HepG2 (cell line): ENCODE measurements at regions not wholly inside any gene's neighbourhood (a gene's known extent, or its start where the extent isn't known, plus 50 kb on each side); places are given as distances from the start of the nearest gene placed in this dataset.
A peak's percentile ranks its signal among the peaks of the same experiment; 100 is the strongest.

ENCODE experiments used
- ATAC-seq: fragments of 200-7000 bp; cut with Tn5 transposase; 3 replicates; pipeline ENCODE4 v1.9.1; 2020; ENCODE audit warnings: mild to moderate bottlenecking, moderate library complexity
- BruUV-seq: library from RNA; stranded (reverse); fragments of 400-500 nt; replicated peaks from 2 replicates; lab custom pipeline; 2021; lab: Mats Ljungman, UMichigan
- CTCF ChIA-PET: fragments of 300-600 bp; formaldehyde crosslinking; extraction: SDS; loops from one replicate; lab custom pipeline; 2021; ENCODE audit warnings: low total read pairs, inconsistent platforms, low intra/inter-chr PET ratio; lab: Yijun Ruan, JAX
- POLR2A ChIA-PET: fragments of 350-600 bp; sonication (Branson Sonifier 250); formaldehyde crosslinking; loops from one replicate; lab custom pipeline; 2020; ENCODE audit warnings: antibody characterized with exemption, inconsistent platforms; lab: Yijun Ruan, JAX
- DNase-seq: peaks from one replicate; pipeline ENCODE4 v3.0.0-alpha.2; 2015; ENCODE audit warnings: low spot score
- FAIRE-seq: peaks from 3 replicates; lab custom pipeline; 2011; peaks lifted over from hg19 to GRCh38; lab: Jason Lieb, UNC
- H2AFZ ChIP-seq: one replicate; pipeline ENCODE4 v1.6.1; 2011; ENCODE audit warnings: low read length, inconsistent platforms
- H3K27ac ChIP-seq: fragments of 300-600 bp; 3 replicates; pipeline ENCODE4 v1.8.0; 2011; ENCODE audit warnings: mixed run types, mild to moderate bottlenecking, mixed read lengths, low read length, inconsistent platforms; ENCODE audit not compliant: insufficient read depth; ENCODE audit errors: extremely low read length
- H3K27me3 ChIP-seq, 2 experiments: fragments of 200-600 bp in 1 of 2; 2 replicates in 1 of 2; 3 replicates in 1 of 2; pipeline versions ENCODE4 v1.6.0 to v1.8.0; 2011; ENCODE audit warnings: low read length in 2 of 2, mild to moderate bottlenecking in 2 of 2, moderate library complexity in 2 of 2, inconsistent platforms in 1 of 2; ENCODE audit not compliant: insufficient read depth in 2 of 2, control insufficient read depth in 1 of 2
- H3K36me3 ChIP-seq, 2 experiments: fragments of 200-600 bp in 1 of 2; replicated peaks in 1 of 2; 2 replicates in 1 of 2; 3 replicates in 1 of 2; pipeline versions ENCODE4 v1.5.1 to v1.8.0; 2011; ENCODE audit warnings: low read length in 2 of 2, inconsistent platforms in 1 of 2; ENCODE audit not compliant: insufficient read depth in 2 of 2, control insufficient read depth in 1 of 2
- H3K4me1 ChIP-seq: 2 replicates; pipeline ENCODE4 v1.5.1; 2012; ENCODE audit warnings: low read length, inconsistent platforms; ENCODE audit not compliant: insufficient read depth
- H3K4me2 ChIP-seq: 2 replicates; pipeline ENCODE4 v1.6.0; 2011; ENCODE audit warnings: low read depth, low read length, inconsistent platforms
- H3K4me3 ChIP-seq, 3 experiments: fragments of 200-600 bp in 1 of 3; sonication (generic), shearing (Covaris generic) in 1 of 3; replicated peaks in 1 of 3; 2 replicates each; pipeline ENCODE4 v1.5.1; 2011 to 2016; ENCODE audit warnings: low read length in 3 of 3, inconsistent platforms in 2 of 3, low read depth in 2 of 3, mild to moderate bottlenecking in 2 of 3, control low read depth in 1 of 3, mixed read lengths in 1 of 3; ENCODE audit not compliant: insufficient read depth in 1 of 3
- H3K79me2 ChIP-seq: one replicate; pipeline ENCODE4 v1.6.1; 2011; ENCODE audit warnings: low read length, inconsistent platforms; ENCODE audit not compliant: insufficient read depth
- H3K9ac ChIP-seq: 2 replicates; pipeline ENCODE4 v1.6.0; 2011; ENCODE audit warnings: mild to moderate bottlenecking, low read depth, low read length, inconsistent platforms; ENCODE audit not compliant: insufficient read depth
- H3K9me3 ChIP-seq: 2 replicates; pipeline ENCODE4 v1.5.1; 2012; ENCODE audit warnings: mild to moderate bottlenecking, low read length
- H4K20me1 ChIP-seq: 2 replicates; pipeline ENCODE4 v1.6.0; 2011; ENCODE audit warnings: inconsistent platforms, mild to moderate bottlenecking, low read length, moderate library complexity; ENCODE audit not compliant: insufficient read depth
- CREB1 ChIP-seq, 2 experiments: fragments of 450-650 bp in 1 of 2; IDR thresholded peaks; 2 replicates each; pipeline ENCODE4 v1.6.1; 2016 to 2017; ENCODE audit warnings: control low read depth in 1 of 2, mild to moderate bottlenecking in 1 of 2, missing compliant biosample characterization in 1 of 2, missing genetic modification characterization in 1 of 2
- ELF3 ChIP-seq: IDR thresholded peaks from 2 replicates; pipeline ENCODE4 v1.6.1; 2016; ENCODE audit warnings: missing genetic modification reagents, missing compliant biosample characterization
- JUND ChIP-seq: sonication (generic); formaldehyde crosslinking; IDR thresholded peaks from 2 replicates; pipeline ENCODE4 v1.8.0; 2022; ENCODE audit warnings: mild to moderate bottlenecking, missing genetic modification reagents
- KDM5B ChIP-seq: sonication (generic); formaldehyde crosslinking; IDR thresholded peaks from 2 replicates; pipeline ENCODE4 v1.4.0; 2020; ENCODE audit warnings: missing genetic modification reagents, mild to moderate bottlenecking, borderline replicate concordance
- MAFF ChIP-seq: IDR thresholded peaks from 2 replicates; pipeline ENCODE4 v1.6.1; 2011; ENCODE audit warnings: low read depth, low read length, improper control_type of control experiment
- NFIB ChIP-seq: sonication (generic); formaldehyde crosslinking; IDR thresholded peaks from 2 replicates; pipeline ENCODE4 v1.9.0; 2021; ENCODE audit warnings: missing genetic modification reagents, mild to moderate bottlenecking, borderline replicate concordance
- NR3C1 ChIP-seq: sonication (generic); formaldehyde crosslinking; IDR thresholded peaks from 2 replicates; pipeline ENCODE4 v1.4.0; 2020; ENCODE audit warnings: missing genetic modification reagents
- SOX6 ChIP-seq, 2 experiments: fragments of 450-650 bp in 1 of 2; sonication (generic) in 1 of 2; formaldehyde crosslinking in 1 of 2; IDR thresholded peaks; 2 replicates each; pipeline versions ENCODE4 v1.4.0 to v1.6.1; 2017 to 2020; ENCODE audit warnings: antibody characterized with exemption in 1 of 2, mild to moderate bottlenecking in 1 of 2, missing genetic modification reagents in 1 of 2
- ZFP62 ChIP-seq: sonication (generic); formaldehyde crosslinking; IDR thresholded peaks from 2 replicates; pipeline ENCODE4 v1.4.0; 2020; ENCODE audit warnings: missing genetic modification reagents
- ZNF235 ChIP-seq: sonication (generic); formaldehyde crosslinking; IDR thresholded peaks from 2 replicates; pipeline ENCODE4 v1.8.1; 2023; ENCODE audit warnings: mild to moderate bottlenecking, missing genetic modification reagents, borderline replicate concordance
- ZNF563 ChIP-seq: sonication (generic); formaldehyde crosslinking; IDR thresholded peaks from 2 replicates; pipeline ENCODE4 v1.8.0; 2022; ENCODE audit warnings: mild to moderate bottlenecking, moderate library complexity, missing genetic modification reagents
- WGBS: methylation state at CpG from one replicate; pipeline ENCODE4 v1.1.6; 2017; ENCODE audit warnings: low lambda C conversion rate; 5-methylcytosine and 5-hydroxymethylcytosine counted together
- in situ Hi-C: cut with HindIII; loops from 2 replicates; pipeline ENCODE4 v1.10.0; 2017; ENCODE audit warnings: low pct_unique_long_range_greater_than_20kb; ENCODE audit not compliant: extremely low pct_ligation_motif_present
- intact Hi-C: fragments of 100-400 bp; cut with micrococcal nuclease; formaldehyde crosslinking; loops from one replicate; pipeline ENCODE4 v1.10.0; 2022; ENCODE audit not compliant: unreplicated experiment
- TF ChIP-seq, protein P1 (sequence below): sonication (generic); formaldehyde crosslinking; IDR thresholded peaks from 2 replicates; pipeline ENCODE4 v1.4.0; 2020; ENCODE audit warnings: missing genetic modification reagents

DNA sequence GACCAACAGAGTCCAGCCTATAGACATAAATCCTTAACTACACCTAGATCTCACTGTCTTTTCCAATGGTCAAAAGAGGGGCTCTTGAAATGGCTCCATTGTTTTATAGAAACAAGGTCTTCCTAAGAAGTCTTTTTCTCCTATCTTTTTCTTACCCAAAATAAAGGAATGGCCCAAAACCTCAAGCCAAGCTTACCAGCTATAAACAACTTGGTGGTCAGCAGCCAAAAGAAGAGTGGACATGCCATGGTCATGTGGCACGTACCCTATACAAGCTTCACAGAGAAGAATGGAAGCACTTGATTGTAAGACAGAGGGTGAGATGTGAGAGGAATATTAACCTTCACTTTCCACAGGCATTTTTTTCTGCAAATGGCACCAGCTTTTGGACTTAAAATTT lies 82.1 kb upstream of the GNAO1 start (continued):
- TF ChIP-seq ELF3 (CRISPR knock-in tag) = no peak

DNA sequence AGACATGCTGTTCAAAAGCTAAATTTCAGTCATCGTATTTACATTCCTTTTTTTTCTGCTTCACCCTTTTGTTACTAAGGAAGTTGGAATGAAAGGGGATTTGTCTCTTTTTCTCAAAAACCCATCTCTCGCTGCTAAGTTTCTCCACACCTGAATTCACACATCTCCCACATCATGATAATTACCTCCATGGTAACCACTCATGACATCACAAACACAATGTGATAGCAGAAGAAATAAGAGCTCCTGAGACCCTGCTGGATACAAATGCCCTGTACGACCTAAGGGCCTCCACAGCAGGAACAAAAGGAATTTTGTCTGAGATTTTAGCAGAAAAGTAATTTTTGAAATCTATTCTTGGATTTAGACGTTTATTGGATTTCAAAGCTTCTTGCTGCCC lies 82.6 kb upstream of the GNAO1 start:
- H2AFZ ChIP-seq = no peak overlapping the region
- ATAC-seq (no peak), FAIRE-seq (no peak)
- in situ Hi-C loops (no loop called here), intact Hi-C loops (loop anchor here (5.0 kb wide), 1 partner anchor 589 kb away; no protein-coding TSS in a partner anchor)
- no peaks in the 10 kb centered on the region for H3K9me3 ChIP-seq
- H4K20me1 ChIP-seq = no peaks in the 10 kb centered on the region
- no peak overlapping the region for H3K4me2 ChIP-seq
- no peaks in the 10 kb centered on the region for H3K79me2 ChIP-seq
- ChIA-PET CTCF (no interaction called here), POLR2A (no interaction called here)
- no peak overlapping the region for H3K27ac ChIP-seq
- no peak overlapping the region for H3K9ac ChIP-seq
- no peaks in the 10 kb centered on the region for H3K4me1 ChIP-seq
- no peak overlapping the region for H3K4me3 ChIP-seq
- TF ChIP-seq CREB1 (IDR thresholded peaks at IDR 0.05) (0 out of 2 replicates have a peak, but pooled peaks have one; percentile 13), CREB1 (CRISPR knock-in tag; IDR thresholded peaks at IDR 0.05) (no peak), SOX6 (IDR thresholded peaks at IDR 0.05) (no peak), SOX6 (CRISPR knock-in tag; IDR thresholded peaks at IDR 0.05) (no peak)
- TF ChIP-seq, all 625 proteins: peak for 1
- Histone ChIP-seq H3K36me3 (no peaks in the 10 kb centered on the region), H3K27me3 (no peaks in the 10 kb centered on the region)
- no peak for DNase-seq
- no TSS peak for BruUV-seq
- 2% methylated on average over 4 of the region's 4 CpGs for WGBS

DNA sequence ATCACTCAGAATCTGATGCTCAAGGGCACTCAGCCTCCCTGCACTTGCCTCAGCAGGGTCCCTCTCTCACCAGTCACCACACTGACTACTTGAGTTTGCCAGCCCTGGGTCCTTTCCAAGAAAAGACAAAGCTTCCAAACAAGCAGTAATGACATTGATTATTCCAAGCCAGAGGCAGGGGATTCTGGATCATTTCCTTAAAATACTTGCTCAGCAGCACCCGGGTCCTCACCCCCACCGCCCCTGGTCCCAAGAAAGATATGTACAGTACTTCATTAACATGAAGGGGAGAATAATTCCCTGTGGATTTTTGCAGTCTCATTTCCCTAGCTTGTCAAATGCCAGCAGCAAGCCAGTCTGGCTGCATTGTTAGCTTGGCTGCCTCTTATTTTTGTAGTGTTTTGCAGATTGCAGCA lies 83.2 kb upstream of the GNAO1 start:
- H3K36me3 ChIP-seq = no peaks in the 10 kb centered on the region
- H3K27ac ChIP-seq = no peak overlapping the region
- H4K20me1 ChIP-seq = no peaks in the 10 kb centered on the region
- 0% methylated on average over 2 of the region's 2 CpGs for WGBS
- no peak overlapping the region for H3K4me3 ChIP-seq
- no peaks in the 10 kb centered on the region for H3K79me2 ChIP-seq
- 0 out of 5 replicates have a peak, but pooled peaks cover 0 to 1% of the 10 kb centered on the region in 2 experiments for H3K27me3 ChIP-seq
- FAIRE-seq (no peak), ATAC-seq (no peak), DNase-seq (no peak)
- no peaks in the 10 kb centered on the region for H3K9me3 ChIP-seq
- in situ Hi-C loops (no loop called here), intact Hi-C loops (loop anchor here (5.0 kb wide), 1 partner anchor 589 kb away; no protein-coding TSS in a partner anchor)
- no peaks in the 10 kb centered on the region for H3K4me1 ChIP-seq
- H3K4me2 ChIP-seq = no peak overlapping the region
- ChIA-PET CTCF (no interaction called here), POLR2A (no interaction called here)
- H2AFZ ChIP-seq = no peak overlapping the region
- no TSS peak for BruUV-seq
- H3K9ac ChIP-seq = no peak overlapping the region
- no peak for TF ChIP-seq ZFP62
- TF ChIP-seq KDM5B (CRISPR knock-in tag) = no peak
- TF ChIP-seq ZNF235 = no peak
- TF ChIP-seq MAFF = no peak
- no peak for TF ChIP-seq JUND (CRISPR knock-in tag)
- TF ChIP-seq NR3C1 (CRISPR knock-in tag) = no peak
- no peak for TF ChIP-seq NFIB (CRISPR knock-in tag)
- TF ChIP-seq, protein P1, sequence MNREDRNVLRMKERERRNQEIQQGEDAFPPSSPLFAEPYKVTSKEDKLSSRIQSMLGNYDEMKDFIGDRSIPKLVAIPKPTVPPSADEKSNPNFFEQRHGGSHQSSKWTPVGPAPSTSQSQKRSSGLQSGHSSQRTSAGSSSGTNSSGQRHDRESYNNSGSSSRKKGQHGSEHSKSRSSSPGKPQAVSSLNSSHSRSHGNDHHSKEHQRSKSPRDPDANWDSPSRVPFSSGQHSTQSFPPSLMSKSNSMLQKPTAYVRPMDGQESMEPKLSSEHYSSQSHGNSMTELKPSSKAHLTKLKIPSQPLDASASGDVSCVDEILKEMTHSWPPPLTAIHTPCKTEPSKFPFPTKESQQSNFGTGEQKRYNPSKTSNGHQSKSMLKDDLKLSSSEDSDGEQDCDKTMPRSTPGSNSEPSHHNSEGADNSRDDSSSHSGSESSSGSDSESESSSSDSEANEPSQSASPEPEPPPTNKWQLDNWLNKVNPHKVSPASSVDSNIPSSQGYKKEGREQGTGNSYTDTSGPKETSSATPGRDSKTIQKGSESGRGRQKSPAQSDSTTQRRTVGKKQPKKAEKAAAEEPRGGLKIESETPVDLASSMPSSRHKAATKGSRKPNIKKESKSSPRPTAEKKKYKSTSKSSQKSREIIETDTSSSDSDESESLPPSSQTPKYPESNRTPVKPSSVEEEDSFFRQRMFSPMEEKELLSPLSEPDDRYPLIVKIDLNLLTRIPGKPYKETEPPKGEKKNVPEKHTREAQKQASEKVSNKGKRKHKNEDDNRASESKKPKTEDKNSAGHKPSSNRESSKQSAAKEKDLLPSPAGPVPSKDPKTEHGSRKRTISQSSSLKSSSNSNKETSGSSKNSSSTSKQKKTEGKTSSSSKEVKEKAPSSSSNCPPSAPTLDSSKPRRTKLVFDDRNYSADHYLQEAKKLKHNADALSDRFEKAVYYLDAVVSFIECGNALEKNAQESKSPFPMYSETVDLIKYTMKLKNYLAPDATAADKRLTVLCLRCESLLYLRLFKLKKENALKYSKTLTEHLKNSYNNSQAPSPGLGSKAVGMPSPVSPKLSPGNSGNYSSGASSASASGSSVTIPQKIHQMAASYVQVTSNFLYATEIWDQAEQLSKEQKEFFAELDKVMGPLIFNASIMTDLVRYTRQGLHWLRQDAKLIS (CRISPR knock-in tag) = no peak
- TF ChIP-seq ZNF563 (CRISPR knock-in tag) = no peak
